ENCODE measurements at regions not wholly inside any gene's neighbourhood (a gene's known extent, or its start where the extent isn't known, plus 50 kb on each side); places are given as distances from the start of the nearest gene placed in this dataset.
"Not testable (repeated sequence)": the region's sequence is repeated elsewhere in the genome, so short reads cannot be mapped to it uniquely, and the experiment has no call there.

DNA sequence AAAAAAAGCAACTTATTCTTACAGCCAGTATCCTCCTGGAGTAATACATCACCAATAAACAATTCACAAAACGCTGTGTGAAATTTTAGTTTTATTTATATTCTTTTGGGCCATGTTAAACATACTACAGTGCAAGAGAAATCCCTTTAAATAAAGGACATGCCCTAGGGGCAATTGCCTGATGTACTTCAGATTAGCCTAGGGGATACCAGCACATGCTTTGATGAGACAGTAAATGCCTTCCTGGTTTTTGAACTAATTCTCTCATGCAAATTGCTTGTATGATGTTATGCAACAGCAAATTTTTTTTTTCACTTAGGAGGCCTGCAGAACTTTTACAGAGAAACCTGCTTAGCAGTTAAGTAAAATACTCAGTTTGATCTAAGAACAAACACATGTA is 711.9 kb upstream of the FRG1 start:
- DNase-seq: no peak
- Mint-ChIP-seq H3K27me3 (no peaks in the 10 kb centered on the region), H3K4me3 (no peak overlapping the region), H3K4me1 (no peaks in the 10 kb centered on the region), H3K36me3 (ENCODE audit: low read depth) (no peaks in the 10 kb centered on the region), H3K27ac (no peak overlapping the region)
- H3K9me3 ChIP-seq (ENCODE audit: control insufficient read depth, low read length, poor library complexity, severe bottlenecking): no peaks in the 10 kb centered on the region
- ATAC-seq: no peak

DNA sequence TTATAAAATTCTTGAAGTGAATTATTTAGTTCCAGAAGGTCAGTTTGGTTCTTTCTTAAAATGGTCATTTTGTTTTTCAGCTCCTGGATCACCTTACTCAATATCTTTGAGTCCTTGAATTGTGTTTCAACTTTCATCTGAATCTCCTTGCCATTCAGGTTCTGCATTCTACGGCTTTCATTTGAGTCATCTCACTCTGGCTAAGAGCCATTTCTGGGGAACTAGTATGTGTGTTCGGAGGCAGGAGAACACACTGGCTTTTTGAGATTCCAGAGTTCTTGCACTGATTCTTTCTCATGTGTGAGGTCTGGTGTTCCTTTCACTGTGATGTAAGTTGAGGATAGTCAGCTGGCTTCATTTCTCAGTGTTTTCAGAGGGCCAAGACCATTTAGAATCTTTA is 708.4 kb upstream of the FRG1 start:
- Mint-ChIP-seq H3K27ac (no peak overlapping the region), H3K36me3 (ENCODE audit: low read depth) (no peaks in the 10 kb centered on the region)
- ATAC-seq: no peak

DNA sequence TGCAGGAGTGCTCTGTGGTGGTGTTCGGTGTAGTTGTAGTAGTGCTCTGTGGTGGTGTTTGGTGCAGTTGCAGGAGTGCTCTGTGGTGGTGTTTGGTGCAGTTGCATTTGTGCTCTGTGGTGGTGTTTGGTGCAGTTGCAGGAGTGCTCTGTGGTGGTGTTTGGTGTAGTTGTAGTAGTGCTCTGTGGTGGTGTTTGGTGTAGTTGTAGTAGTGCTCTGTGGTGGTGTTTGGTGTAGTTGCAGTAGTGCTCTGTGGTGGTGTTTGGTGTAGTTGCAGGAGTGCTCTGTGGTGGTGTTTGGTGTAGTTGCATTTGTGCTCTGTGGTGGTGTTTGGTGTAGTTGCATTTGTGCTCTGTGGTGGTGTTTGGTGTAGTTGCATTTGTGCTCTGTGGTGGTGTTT is 706.9 kb upstream of the FRG1 start:
- not testable (repeated sequence) for ATAC-seq, H3K27ac Mint-ChIP-seq
- peak in 1 of 3 donors; percentile 40 for DNase-seq

More for the DNA sequence above, 708.4 kb upstream of the FRG1 start:
- no peak for DNase-seq
- Mint-ChIP-seq H3K4me3 (no peak overlapping the region), H3K27me3 (no peaks in the 10 kb centered on the region), H3K4me1 (no peaks in the 10 kb centered on the region)
- no peaks in the 10 kb centered on the region for H3K9me3 ChIP-seq (ENCODE audit: control insufficient read depth, low read length, poor library complexity, severe bottlenecking)

DNA sequence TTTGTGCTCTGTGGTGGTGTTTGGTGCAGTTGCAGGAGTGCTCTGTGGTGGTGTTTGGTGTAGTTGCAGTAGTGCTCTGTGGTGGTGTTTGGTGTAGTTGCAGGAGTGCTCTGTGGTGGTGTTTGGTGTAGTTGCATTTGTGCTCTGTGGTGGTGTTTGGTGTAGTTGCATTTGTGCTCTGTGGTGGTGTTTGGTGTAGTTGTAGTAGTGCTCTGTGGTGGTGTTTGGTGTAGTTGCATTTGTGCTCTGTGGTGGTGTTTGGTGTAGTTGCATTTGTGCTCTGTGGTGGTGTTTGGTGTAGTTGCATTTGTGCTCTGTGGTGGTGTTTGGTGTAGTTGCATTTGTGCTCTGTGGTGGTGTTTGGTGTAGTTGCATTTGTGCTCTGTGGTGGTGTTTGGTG is 705.7 kb upstream of the FRG1 start:
- DNase-seq: peak in 1 of 3 donors; percentile 27
- H3K9me3 ChIP-seq (ENCODE audit: control insufficient read depth, low read length, poor library complexity, severe bottlenecking); H3K27me3 Mint-ChIP-seq; ATAC-seq; H3K4me1 Mint-ChIP-seq; H3K4me3 Mint-ChIP-seq; H3K27ac Mint-ChIP-seq; H3K36me3 Mint-ChIP-seq (ENCODE audit: low read depth): not testable (repeated sequence)

More for the DNA sequence above, 706.9 kb upstream of the FRG1 start:
- H3K27me3 Mint-ChIP-seq; H3K4me1 Mint-ChIP-seq; H3K36me3 Mint-ChIP-seq (ENCODE audit: low read depth); H3K4me3 Mint-ChIP-seq; H3K9me3 ChIP-seq (ENCODE audit: control insufficient read depth, low read length, poor library complexity, severe bottlenecking): not testable (repeated sequence)

DNA sequence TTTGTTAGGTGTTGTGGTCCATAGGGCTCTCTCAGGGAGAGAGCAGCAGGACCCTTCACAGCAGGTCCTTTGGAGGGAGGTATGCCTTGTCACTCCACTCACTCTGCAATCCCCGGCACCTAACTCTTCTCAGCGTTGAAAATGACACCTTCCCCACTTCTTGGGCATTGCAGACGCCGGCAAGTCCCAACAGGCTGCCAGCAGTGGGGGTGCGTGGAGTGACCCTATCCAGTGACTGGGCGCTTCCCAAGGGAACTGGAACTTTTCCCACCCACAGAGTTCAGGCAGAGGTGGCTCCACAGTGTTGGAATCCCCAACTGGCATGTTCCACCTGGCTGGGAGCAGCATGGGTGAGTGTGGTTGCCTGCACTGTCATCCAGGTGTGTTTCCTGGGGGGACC is 705.1 kb upstream of the FRG1 start:
- H3K4me3 Mint-ChIP-seq: no peak overlapping the region
- no peaks in the 10 kb centered on the region for H3K4me1 Mint-ChIP-seq
- no peaks in the 10 kb centered on the region for H3K27me3 Mint-ChIP-seq
- H3K27ac Mint-ChIP-seq: no peak overlapping the region
- no peak for ATAC-seq
- no peaks in the 10 kb centered on the region for H3K9me3 ChIP-seq (ENCODE audit: control insufficient read depth, low read length, poor library complexity, severe bottlenecking)
- no peak for DNase-seq
- H3K36me3 Mint-ChIP-seq (ENCODE audit: low read depth): no peaks in the 10 kb centered on the region

DNA sequence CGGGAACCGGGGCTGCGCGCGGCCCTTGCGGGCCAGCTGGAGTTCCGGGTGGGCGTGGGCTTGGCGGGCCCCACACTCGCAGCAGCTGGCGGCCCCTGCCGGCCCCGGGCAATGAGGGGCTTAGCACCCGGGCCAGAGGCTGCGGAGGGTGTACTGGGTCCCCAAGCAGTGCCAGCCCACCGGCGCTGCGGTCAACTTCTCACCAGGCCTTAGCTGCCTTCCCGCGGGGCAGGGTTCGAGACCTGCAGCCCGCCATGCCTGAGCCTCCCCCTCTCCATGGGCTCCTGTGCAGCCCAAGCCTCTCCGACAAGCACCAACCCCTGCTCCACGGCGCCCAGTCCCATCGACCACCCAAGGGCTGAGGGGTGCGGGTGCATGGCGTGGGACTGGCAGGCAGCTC is 704.4 kb upstream of the FRG1 start:
- not testable (repeated sequence) for H3K27me3 Mint-ChIP-seq; H3K36me3 Mint-ChIP-seq (ENCODE audit: low read depth); H3K27ac Mint-ChIP-seq; H3K4me1 Mint-ChIP-seq; DNase-seq; H3K4me3 Mint-ChIP-seq; H3K9me3 ChIP-seq (ENCODE audit: control insufficient read depth, low read length, poor library complexity, severe bottlenecking); ATAC-seq

DNA sequence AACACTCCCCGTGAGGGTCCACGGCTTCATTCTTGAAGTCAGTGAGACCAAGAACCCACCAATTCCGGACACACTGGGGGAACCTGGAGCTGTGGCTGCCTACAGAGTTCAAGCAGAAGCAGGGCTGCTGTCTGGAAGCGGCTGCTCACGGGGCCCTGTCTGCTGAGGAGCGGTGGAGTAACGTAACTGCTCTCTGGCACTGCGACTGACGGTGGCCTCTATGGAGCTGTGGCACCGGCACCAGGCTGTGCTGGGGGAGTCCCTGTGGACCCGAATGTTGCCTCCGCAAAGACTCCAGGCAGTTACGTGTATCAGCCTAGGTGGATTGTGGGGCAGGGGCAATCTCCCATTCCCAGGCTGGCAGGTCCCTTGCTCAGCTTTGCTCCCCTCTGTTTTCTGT is 703.3 kb upstream of the FRG1 start:
- ATAC-seq: no peak
- H3K4me1 Mint-ChIP-seq: no peaks in the 10 kb centered on the region
- DNase-seq: no peak
- H3K4me3 Mint-ChIP-seq: no peak overlapping the region
- no peak overlapping the region for H3K27ac Mint-ChIP-seq
- no peaks in the 10 kb centered on the region for H3K36me3 Mint-ChIP-seq (ENCODE audit: low read depth)
- no peaks in the 10 kb centered on the region for H3K27me3 Mint-ChIP-seq
- no peaks in the 10 kb centered on the region for H3K9me3 ChIP-seq (ENCODE audit: control insufficient read depth, low read length, poor library complexity, severe bottlenecking)

DNA sequence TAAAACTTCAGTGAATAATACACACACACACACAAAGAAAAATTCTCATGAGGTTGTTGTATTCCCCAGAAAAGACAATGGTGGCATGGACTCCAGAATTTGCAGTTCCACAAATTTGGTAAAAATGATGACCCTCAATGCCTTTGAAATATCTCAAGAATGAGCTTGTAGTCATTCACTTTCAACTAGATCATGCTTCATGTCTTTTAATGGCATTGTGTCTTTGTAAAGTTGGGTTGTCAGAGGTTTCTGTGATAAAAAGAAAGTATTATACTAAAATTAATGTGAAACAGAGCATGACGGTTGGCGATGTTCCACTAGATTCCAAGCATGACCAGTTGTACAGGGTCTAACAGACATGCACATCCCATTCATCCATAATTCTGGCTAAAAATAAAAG is 685.0 kb upstream of the FRG1 start:
- no peaks in the 10 kb centered on the region for H3K4me1 Mint-ChIP-seq
- H3K27ac Mint-ChIP-seq: no peak overlapping the region
- H3K36me3 Mint-ChIP-seq (ENCODE audit: low read depth): no peaks in the 10 kb centered on the region
- ATAC-seq (no peak), DNase-seq (no peak)
- no peaks in the 10 kb centered on the region for H3K27me3 Mint-ChIP-seq
- no peaks in the 10 kb centered on the region for H3K9me3 ChIP-seq (ENCODE audit: control insufficient read depth, low read length, poor library complexity, severe bottlenecking)
- no peak overlapping the region for H3K4me3 Mint-ChIP-seq

DNA sequence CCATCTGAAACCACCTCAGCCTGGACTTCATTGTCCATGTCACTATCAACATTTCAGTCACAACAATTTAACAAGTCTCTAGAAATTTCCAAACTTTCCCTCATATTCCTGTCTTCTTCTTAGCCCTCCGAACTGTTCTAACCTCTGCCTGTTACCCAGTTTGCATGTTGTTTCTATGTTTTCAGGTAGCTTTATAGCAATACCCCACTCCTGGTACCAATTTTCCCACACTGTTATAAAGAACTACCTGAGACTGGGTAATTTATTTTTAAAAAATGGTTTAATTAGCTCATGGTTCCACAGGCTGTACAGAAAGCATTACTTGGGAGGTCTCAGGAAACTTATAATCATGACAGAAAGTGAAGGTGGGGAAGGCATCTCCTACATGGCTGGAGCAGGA is 679.2 kb upstream of the FRG1 start:
- Mint-ChIP-seq H3K27ac (no peak overlapping the region), H3K4me3 (no peak overlapping the region), H3K4me1 (no peaks in the 10 kb centered on the region), H3K36me3 (ENCODE audit: low read depth) (no peaks in the 10 kb centered on the region), H3K27me3 (no peaks in the 10 kb centered on the region)
- DNase-seq (no peak), ATAC-seq (no peak)
- no peaks in the 10 kb centered on the region for H3K9me3 ChIP-seq (ENCODE audit: control insufficient read depth, low read length, poor library complexity, severe bottlenecking)

DNA sequence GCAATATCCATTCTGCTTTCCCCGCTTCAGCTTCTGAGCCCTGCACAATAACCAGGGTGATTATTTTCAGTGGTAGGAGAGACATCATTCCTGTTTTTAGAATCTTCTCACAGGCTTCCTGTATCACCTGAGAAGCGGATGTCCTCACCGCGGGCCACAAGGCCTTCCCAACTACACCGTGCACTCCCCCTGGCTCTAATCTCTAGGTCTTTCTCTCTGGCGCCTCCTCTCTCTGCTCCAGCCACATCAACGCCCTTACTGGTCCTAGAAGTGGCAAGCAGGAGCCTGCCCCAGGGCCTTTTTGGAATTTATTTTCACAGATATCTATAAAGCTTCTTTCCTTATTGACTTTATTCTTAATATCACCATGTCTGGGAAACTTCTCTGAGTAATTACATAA is 675.2 kb upstream of the FRG1 start:
- Mint-ChIP-seq H3K4me3 (no peak overlapping the region), H3K27ac (no peak overlapping the region), H3K27me3 (no peaks in the 10 kb centered on the region), H3K36me3 (ENCODE audit: low read depth) (no peaks in the 10 kb centered on the region), H3K4me1 (no peaks in the 10 kb centered on the region)
- DNase-seq: no peak
- H3K9me3 ChIP-seq (ENCODE audit: control insufficient read depth, low read length, poor library complexity, severe bottlenecking): no peaks in the 10 kb centered on the region
- no peak for ATAC-seq

DNA sequence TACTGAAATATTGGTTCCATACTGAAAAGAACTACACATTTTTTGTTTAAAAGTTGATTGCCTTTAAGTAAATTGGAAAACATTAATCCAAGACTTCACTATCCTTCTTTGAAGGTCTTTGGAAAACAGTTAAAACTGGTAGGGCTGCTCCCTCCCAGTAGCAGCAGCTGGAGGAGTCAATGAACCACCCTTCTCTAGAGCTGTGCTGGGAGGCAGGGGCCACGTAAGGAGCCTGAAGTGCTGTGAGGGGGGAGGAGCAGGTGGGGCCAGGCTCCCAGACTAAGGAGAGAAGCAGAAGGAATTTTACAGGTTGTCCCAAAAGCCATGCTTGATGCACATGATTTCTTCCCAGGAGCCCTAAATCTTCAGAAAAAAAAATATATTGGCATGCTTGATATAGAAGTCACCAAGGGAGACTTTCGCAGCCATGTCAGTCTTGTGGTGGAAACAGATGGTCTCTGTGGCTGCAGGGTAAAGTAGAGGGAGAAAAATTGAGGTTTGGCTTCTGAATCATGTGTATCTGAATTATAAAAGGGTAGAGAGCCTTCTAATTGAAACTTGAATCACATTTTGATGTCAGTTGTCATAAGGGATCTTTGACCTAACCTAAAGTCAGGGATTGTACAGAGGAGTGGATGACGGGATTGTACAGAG is 673.2 kb upstream of the FRG1 start:
- H3K27ac Mint-ChIP-seq: no peak overlapping the region
- no peak for ATAC-seq
- H3K9me3 ChIP-seq (ENCODE audit: control insufficient read depth, low read length, poor library complexity, severe bottlenecking): no peaks in the 10 kb centered on the region
- DNase-seq: no peak
- H3K27me3 Mint-ChIP-seq: no peaks in the 10 kb centered on the region
- H3K36me3 Mint-ChIP-seq (ENCODE audit: low read depth): no peaks in the 10 kb centered on the region
- H3K4me1 Mint-ChIP-seq: no peaks in the 10 kb centered on the region
- H3K4me3 Mint-ChIP-seq: no peak overlapping the region

DNA sequence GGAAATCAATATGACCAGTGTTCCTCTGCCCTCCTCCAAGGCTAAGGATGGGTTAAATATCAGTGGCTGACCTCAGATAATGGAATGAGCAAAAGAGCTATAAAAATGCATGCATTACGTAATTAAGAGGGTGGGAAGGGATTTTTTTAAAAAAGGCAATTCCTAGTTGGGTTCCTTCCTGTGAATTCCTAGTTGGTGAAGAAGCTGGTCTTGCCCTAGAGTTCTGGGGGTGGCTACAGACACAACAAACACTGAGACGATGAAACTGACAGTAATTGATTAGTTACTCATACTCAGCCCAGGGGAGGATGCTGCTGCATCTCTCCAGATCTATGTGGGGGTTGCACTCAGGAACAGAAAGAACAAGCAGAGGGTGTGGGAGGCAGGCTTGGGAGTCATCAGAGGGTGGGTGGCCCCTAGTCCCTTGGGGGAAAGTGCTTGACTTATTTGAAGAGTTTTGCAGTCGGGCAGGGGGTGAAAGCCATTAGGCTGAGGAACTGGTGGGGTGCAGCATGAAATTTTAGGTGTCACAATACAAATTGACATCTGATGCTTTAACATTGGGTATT is 662.0 kb upstream of the FRG1 start:
- ATAC-seq: no peak
- H3K36me3 Mint-ChIP-seq (ENCODE audit: low read depth): no peaks in the 10 kb centered on the region
- no peaks in the 10 kb centered on the region for H3K4me1 Mint-ChIP-seq
- DNase-seq: no peak
- no peaks in the 10 kb centered on the region for H3K27me3 Mint-ChIP-seq
- H3K9me3 ChIP-seq (ENCODE audit: control insufficient read depth, low read length, poor library complexity, severe bottlenecking): no peaks in the 10 kb centered on the region
- H3K27ac Mint-ChIP-seq: no peak overlapping the region
- H3K4me3 Mint-ChIP-seq: no peak overlapping the region

DNA sequence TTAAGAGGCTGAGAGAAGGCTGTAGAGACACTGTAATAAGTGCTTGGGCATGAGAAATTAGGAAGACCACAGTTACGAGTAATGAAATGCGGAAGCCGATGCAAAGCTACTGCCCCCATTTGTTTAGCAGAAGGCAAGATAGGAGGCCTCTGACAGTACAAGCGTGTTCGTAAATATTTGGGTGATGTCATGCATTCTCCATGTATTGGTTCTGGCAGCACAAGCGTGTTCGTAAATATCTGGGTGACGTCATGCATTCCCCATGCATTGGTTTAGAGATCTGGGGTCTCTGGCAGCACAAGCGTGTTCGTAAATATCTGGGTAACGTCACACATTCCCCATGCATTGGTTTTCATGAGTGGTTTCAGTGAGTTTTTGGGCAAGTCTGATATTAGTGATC is 661.5 kb upstream of the FRG1 start:
- no peaks in the 10 kb centered on the region for H3K9me3 ChIP-seq (ENCODE audit: control insufficient read depth, low read length, poor library complexity, severe bottlenecking)
- DNase-seq (no peak), ATAC-seq (no peak)
- Mint-ChIP-seq H3K4me3 (no peak overlapping the region), H3K27me3 (no peaks in the 10 kb centered on the region), H3K4me1 (no peaks in the 10 kb centered on the region), H3K36me3 (ENCODE audit: low read depth) (no peaks in the 10 kb centered on the region), H3K27ac (no peak overlapping the region)

DNA sequence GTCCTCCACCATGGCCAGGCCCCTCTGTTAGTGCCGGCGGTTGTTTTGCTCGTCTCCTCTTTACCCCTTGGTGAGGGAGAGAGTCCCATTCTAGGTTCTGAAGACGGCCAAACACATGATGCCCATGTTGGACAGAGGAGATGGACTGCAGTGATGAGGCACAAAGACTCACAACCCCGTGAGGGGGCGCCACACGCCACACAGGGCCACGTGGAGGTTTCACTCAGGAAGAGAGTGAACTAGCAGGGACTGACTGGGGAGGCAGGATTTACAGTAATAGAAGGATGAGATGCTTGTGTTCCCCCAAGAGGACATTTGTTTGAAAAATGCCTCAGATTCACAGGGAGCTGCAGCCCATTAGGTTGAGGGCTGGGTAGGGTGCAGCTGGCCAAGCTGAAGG is 655.3 kb upstream of the FRG1 start:
- H3K27me3 Mint-ChIP-seq: no peaks in the 10 kb centered on the region
- no peaks in the 10 kb centered on the region for H3K4me1 Mint-ChIP-seq
- ATAC-seq (no peak), DNase-seq (no peak)
- no peak overlapping the region for H3K27ac Mint-ChIP-seq
- no peak overlapping the region for H3K4me3 Mint-ChIP-seq
- H3K9me3 ChIP-seq (ENCODE audit: control insufficient read depth, low read length, poor library complexity, severe bottlenecking): no peaks in the 10 kb centered on the region
- H3K36me3 Mint-ChIP-seq (ENCODE audit: low read depth): no peaks in the 10 kb centered on the region

All from T-helper 17 cell (primary cell).